Activated naive CD4-positive, alpha-beta T cell treated with anti-CD3 and anti-CD28 coated beads, Interleukin-2, amount 50 U/mL, for 24 hours (primary cell): ENCODE measurements at regions not wholly inside any gene's neighbourhood (a gene's known extent, or its start where the extent isn't known, plus 50 kb on each side); places are given as distances from the start of the nearest gene placed in this dataset.

Experiments used
- H3K27ac Mint-ChIP-seq: one replicate; pipeline ENCODE4 v1.8.0; 2021; ENCODE audit warnings: mild to moderate bottlenecking, mixed read lengths
- H3K27me3 Mint-ChIP-seq: one replicate; pipeline ENCODE4 v1.8.0; 2021; ENCODE audit warnings: mixed read lengths
- H3K36me3 Mint-ChIP-seq: one replicate; pipeline ENCODE4 v1.8.0; 2021; ENCODE audit warnings: mixed read lengths
- H3K4me1 Mint-ChIP-seq: one replicate; pipeline ENCODE4 v1.8.0; 2021; ENCODE audit warnings: mixed read lengths
- H3K4me3 Mint-ChIP-seq: one replicate; pipeline ENCODE4 v1.8.0; 2021; ENCODE audit warnings: mild to moderate bottlenecking, mixed read lengths
- H3K9me3 Mint-ChIP-seq: one replicate; pipeline ENCODE4 v1.8.0; 2021; ENCODE audit warnings: mixed read lengths

GRCh38 chr12:30816742-30817465 lies 62.2 kb upstream of the CAPRIN2 start:
- Mint-ChIP-seq H3K27me3 (peaks cover 28% of the 10 kb centered on the region), H3K4me1 (no peaks in the 10 kb centered on the region), H3K36me3 (no peaks in the 10 kb centered on the region), H3K4me3 (no peak overlapping the region), H3K27ac (no peak overlapping the region), H3K9me3 (no peaks in the 10 kb centered on the region)

GRCh38 chr12:30814295-30814655 lies 59.5 kb upstream of the CAPRIN2 start:
- no peaks in the 10 kb centered on the region for H3K9me3 Mint-ChIP-seq
- H3K27me3 Mint-ChIP-seq = peaks cover 20% of the 10 kb centered on the region
- H3K36me3 Mint-ChIP-seq = no peaks in the 10 kb centered on the region
- H3K27ac Mint-ChIP-seq = no peak overlapping the region
- H3K4me3 Mint-ChIP-seq = no peak overlapping the region
- no peaks in the 10 kb centered on the region for H3K4me1 Mint-ChIP-seq

GRCh38 chr12:30813525-30814294 lies 59.0 kb upstream of the CAPRIN2 start:
- H3K27me3 Mint-ChIP-seq = peaks cover 17% of the 10 kb centered on the region
- H3K27ac Mint-ChIP-seq = no peak overlapping the region

DNA sequence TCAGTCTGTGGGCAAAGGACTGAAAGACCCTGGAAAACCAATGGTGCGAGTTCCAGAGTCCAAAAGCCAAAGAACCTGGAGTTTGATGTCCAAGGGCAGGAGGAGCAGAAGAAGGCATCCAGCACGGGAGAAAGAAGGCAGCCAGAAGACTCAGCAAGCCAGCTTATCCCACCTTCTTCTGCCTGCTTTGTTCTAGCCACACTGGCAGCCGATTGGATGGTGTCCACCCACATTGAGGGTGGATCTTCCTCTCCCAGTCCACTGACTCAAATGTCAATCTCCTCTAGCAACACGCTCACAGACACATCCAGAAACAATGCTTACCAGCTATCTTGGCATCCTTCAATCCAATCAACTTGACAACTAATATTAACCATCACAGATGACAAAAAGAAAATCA lies 57.2 kb upstream of the CAPRIN2 start:
- Mint-ChIP-seq H3K4me3 (no peak overlapping the region), H3K27ac (no peak overlapping the region), H3K36me3 (peaks cover 1% of the 10 kb centered on the region), H3K4me1 (no peaks in the 10 kb centered on the region), H3K27me3 (peaks cover 19% of the 10 kb centered on the region), H3K9me3 (no peaks in the 10 kb centered on the region)

More at GRCh38 chr12:30813525-30814294, 59.0 kb upstream of the CAPRIN2 start:
- H3K4me1 Mint-ChIP-seq = no peaks in the 10 kb centered on the region
- H3K9me3 Mint-ChIP-seq = no peaks in the 10 kb centered on the region
- no peaks in the 10 kb centered on the region for H3K36me3 Mint-ChIP-seq
- no peak overlapping the region for H3K4me3 Mint-ChIP-seq

GRCh38 chr12:30810918-30811317 lies 56.2 kb upstream of the CAPRIN2 start:
- peaks cover 17% of the 10 kb centered on the region for H3K27me3 Mint-ChIP-seq
- H3K4me3 Mint-ChIP-seq = no peak overlapping the region
- H3K36me3 Mint-ChIP-seq = peaks cover 1% of the 10 kb centered on the region
- no peaks in the 10 kb centered on the region for H3K4me1 Mint-ChIP-seq
- no peak overlapping the region for H3K27ac Mint-ChIP-seq
- no peaks in the 10 kb centered on the region for H3K9me3 Mint-ChIP-seq

GRCh38 chr12:30807695-30808034 lies 52.9 kb upstream of the CAPRIN2 start:
- H3K4me3 Mint-ChIP-seq = no peak overlapping the region
- no peak overlapping the region for H3K27ac Mint-ChIP-seq
- H3K27me3 Mint-ChIP-seq = peaks cover 11% of the 10 kb centered on the region
- H3K9me3 Mint-ChIP-seq = no peaks in the 10 kb centered on the region
- peaks cover 1% of the 10 kb centered on the region for H3K36me3 Mint-ChIP-seq
- H3K4me1 Mint-ChIP-seq = no peaks in the 10 kb centered on the region

- no peak overlapping the region for H3K4me3 Mint-ChIP-seq
Observed at GRCh38 chr12:30806989-30807694, 52.4 kb upstream of the CAPRIN2 start.

DNA sequence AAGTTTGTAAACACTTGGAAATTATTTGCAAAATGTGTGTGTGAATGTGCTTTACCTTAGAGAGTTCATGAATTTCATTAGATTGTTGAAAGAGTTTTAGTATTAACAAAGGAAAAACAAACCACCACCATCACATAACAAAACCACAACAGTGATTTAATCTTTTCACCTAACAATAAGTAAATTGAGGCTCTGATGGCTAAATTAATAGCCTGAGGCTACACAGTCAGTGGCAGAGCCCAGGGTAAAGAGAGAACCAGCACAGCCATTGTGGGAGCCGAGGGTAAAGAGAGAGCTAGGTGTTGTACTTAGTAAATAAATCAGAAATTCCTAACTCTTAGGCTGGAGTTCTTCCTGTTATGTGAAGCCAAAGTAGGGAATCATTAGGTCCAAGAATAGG lies 51.2 kb upstream of the CAPRIN2 start:
- Mint-ChIP-seq H3K36me3 (peaks cover 1% of the 10 kb centered on the region), H3K4me3 (no peak overlapping the region), H3K9me3 (no peaks in the 10 kb centered on the region), H3K27me3 (peaks cover 7% of the 10 kb centered on the region), H3K27ac (no peak overlapping the region), H3K4me1 (no peaks in the 10 kb centered on the region)

More at GRCh38 chr12:30806989-30807694, 52.4 kb upstream of the CAPRIN2 start:
- H3K9me3 Mint-ChIP-seq = no peaks in the 10 kb centered on the region
- H3K27me3 Mint-ChIP-seq = peaks cover 11% of the 10 kb centered on the region
- peaks cover 1% of the 10 kb centered on the region for H3K36me3 Mint-ChIP-seq
- no peaks in the 10 kb centered on the region for H3K4me1 Mint-ChIP-seq
- no peak overlapping the region for H3K27ac Mint-ChIP-seq
